DMS79 (cell line): ENCODE measurements at regions not wholly inside any gene's neighbourhood (a gene's known extent, or its start where the extent isn't known, plus 50 kb on each side); places are given as distances from the start of the nearest gene placed in this dataset.
"Not testable (repeated sequence)": the region's sequence is repeated elsewhere in the genome, so short reads cannot be mapped to it uniquely, and the experiment has no call there.

Experiments
- DNase-seq: peaks from one replicate; lab custom pipeline; 2025; lab: John Stamatoyannopoulos, UW

- DNase-seq: no peak
These were observed 103.5 kb downstream of the SPRY4 start for GRCh38 chr5:142221091-142221860.

GRCh38 chr5:142219146-142219545, 105.7 kb downstream of the SPRY4 start:
- DNase-seq: no peak

DNA sequence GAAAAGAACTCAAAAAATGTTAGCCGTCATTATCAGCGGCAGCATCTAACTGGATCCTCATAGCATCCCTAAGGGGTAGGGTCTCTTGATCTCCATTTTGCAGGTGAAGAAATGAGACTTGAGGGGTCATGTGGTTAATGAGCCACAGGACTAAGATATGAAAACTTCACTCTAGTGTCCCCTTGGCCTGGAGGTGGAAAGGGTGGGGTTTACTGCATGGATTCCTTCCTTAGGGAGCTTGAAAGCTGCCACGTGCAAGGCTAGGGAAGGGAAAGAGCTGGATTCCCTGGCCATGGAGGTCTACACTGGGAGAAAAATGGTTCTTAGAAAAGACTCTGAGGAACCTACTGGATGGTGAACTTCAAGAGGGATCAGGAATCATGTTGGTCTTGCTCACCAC, 107.9 kb downstream of the SPRY4 start:
- no peak for DNase-seq

GRCh38 chr5:142215915-142216681, 107.5 kb downstream of the NDFIP1 start:
- DNase-seq: peak; percentile 52

GRCh38 chr5:142213077-142213476, 104.5 kb downstream of the NDFIP1 start:
- no peak for DNase-seq

GRCh38 chr5:142211918-142212317, 103.3 kb downstream of the NDFIP1 start:
- DNase-seq: no peak

DNA sequence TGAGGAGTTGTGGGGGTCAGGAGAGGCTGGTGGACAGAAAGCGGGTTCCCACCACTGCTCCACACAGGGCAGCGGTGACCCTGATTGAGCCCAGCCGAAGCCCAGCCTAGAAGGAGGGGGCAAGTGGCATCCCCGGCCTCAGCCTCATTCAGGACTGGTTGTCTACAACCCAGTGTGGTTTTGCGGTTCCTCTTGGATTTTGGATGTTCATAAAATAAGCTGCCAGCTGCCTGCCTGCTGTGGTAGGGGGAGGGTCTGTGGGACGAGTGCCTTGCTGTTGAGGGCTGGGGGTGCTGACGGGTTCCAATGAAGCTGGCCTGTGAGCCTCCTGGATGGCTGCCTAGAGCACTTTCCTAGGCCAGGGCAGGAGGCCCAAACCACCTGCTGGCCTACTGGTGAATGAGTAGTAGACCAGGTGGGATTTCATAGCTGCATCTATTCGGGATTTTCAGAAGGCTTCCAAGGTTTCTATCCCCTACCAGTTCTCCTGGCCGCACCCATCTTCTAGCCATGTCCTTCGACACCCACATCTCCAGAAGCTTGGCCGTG, 102.4 kb downstream of the NDFIP1 start:
- DNase-seq: no peak

GRCh38 chr5:142210011-142210410, 101.4 kb downstream of the NDFIP1 start:
- no peak for DNase-seq

DNA sequence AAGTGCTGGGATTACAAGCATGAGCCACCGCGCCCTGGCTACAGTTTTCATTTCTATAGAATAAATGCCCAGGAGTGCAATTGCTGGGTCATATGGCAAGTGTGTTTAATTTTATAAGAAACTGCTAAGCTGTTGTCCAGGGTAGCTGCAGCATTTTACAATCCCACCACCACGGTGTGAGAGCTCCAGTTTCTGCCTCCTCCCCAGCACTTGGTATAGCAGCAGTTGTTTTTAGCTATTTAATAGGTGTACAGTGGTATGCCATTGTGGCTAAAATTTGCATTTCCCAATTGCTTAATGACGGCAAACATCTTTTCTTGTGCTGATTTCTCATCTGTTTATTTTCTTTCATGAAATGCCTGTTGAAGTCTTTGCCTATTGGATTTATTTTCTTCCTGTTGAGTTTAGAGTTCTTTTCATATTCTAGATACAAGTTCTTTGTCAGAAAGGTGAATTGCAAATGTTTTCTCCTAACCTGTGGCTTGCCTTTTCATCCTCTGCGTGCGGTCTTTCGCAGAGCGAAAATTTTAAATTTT, 100.3 kb downstream of the NDFIP1 start:
- DNase-seq: no peak

DNA sequence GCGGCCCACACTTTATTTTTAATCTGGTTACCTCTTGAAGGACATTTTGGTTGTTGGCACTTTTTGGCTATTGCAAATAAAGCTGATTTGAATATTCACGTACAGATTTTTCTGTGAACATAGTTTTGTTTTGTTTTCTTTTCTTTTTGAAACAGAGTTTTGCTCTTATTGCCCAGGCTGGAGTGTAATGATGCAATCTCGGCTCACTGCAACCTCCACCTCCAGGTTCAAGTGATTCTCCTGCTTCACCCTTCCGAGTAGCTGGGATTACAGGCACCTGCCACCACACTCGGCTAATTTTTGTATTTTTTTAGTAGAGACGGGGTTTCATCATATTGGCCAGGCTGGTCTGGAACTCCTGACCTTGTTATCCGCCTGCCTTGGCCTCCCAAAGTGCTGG, 99.7 kb downstream of the NDFIP1 start:
- not testable (repeated sequence) for DNase-seq

DNA sequence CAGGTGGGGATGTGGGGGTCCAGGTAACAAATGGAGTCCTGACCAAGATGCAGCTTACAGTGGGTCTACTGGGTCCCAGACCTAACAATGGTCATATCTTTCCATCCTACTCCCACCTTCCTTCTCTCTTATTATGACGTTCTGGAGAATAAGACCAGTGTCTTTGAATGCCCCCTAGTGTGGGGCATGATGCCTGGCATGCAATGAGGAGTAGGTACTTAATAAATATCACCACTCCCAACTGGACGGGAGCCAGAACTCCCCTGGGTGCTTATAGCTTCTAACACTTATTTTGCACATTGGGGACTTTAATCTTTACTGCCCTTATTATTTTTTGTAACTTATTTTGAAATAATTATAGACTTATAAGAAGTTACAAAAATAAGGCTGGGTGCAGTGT, 98.2 kb downstream of the NDFIP1 start:
- DNase-seq: no peak

- DNase-seq: no peak
These were observed 95.6 kb downstream of the NDFIP1 start for GRCh38 chr5:142204219-142204618.
